ENCODE measurements at regions not wholly inside any gene's neighbourhood (a gene's known extent, or its start where the extent isn't known, plus 50 kb on each side); places are given as distances from the start of the nearest gene placed in this dataset.

GRCh38 chr2:107461301-107461700, 365.4 kb upstream of the RGPD4 start:
- TF ChIP-seq POLR2A (IDR thresholded peaks at IDR 0.05) (no peak), CTCF (IDR thresholded peaks at IDR 0.05) (no peak)
